ENCODE measurements at regions not wholly inside any gene's neighbourhood (a gene's known extent, or its start where the extent isn't known, plus 50 kb on each side); places are given as distances from the start of the nearest gene placed in this dataset.

DNA sequence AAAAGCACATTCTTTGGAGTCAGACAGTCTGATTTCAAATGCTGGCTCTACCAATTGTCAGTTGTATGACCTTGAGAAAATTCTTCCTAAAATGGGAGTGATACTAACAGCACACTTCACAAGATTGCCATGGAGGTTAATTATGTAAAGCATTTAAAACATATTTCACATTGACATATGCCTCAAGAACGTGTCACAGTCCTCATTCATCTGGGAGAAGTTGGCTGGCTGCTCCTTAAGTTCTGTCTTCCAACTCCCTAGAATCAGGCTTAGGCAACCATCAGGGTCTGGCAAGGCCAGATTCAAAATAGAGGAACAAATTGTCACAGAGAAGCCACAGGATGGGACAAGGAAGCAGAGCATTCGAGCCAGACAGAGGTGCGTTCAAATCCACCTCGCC is 228.0 kb upstream of the RND3 start:
- H2BK5ac ChIP-seq (ENCODE audit: insufficient read length, low read length), result no peak overlapping the region
- no peak overlapping the region for H4K8ac ChIP-seq (replicated peaks; ENCODE audit: insufficient read length, low read depth, low read length)
- no peaks in the 10 kb centered on the region for H3K27me3 ChIP-seq (ENCODE audit: insufficient read depth, low read length)
- no peaks in the 10 kb centered on the region; a peak in 1 of 5 replicates for H3K9me3 Mint-ChIP-seq
- no peaks in the 10 kb centered on the region for H3K4me1 ChIP-seq (ENCODE audit: insufficient read depth, low read length)
- no peak overlapping the region for H3K56ac ChIP-seq (ENCODE audit: insufficient read length, low read depth, low read length)
- H4K91ac ChIP-seq (ENCODE audit: insufficient read length, low read depth, low read length), result no peak overlapping the region
- no peaks in the 10 kb centered on the region for H3K79me2 ChIP-seq (ENCODE audit: insufficient read depth, low read length)
- no peak overlapping the region for H3K14ac ChIP-seq (ENCODE audit: insufficient read depth, low read length)
- DNase-seq, result no peak
- H3K79me1 ChIP-seq (ENCODE audit: insufficient read depth, low read depth, low read length, poor library complexity, severe bottlenecking), result no peaks in the 10 kb centered on the region
- H3K23ac ChIP-seq (ENCODE audit: insufficient read length, low read depth, low read length), result no peak overlapping the region
- no peak overlapping the region for H3K9ac ChIP-seq (ENCODE audit: extremely low read depth, insufficient read length, low read length)
- no peak overlapping the region for H3K18ac ChIP-seq (ENCODE audit: insufficient read length, low read depth, low read length)
- H3K4me1 Mint-ChIP-seq, result peaks cover 9 to 13% of the 10 kb centered on the region in 2 experiments
- no peak overlapping the region for H3K4ac ChIP-seq (ENCODE audit: low read depth, low read length)
- H3T11ph ChIP-seq (ENCODE audit: low read length), result no peak overlapping the region
- no peak overlapping the region for H4K5ac ChIP-seq (ENCODE audit: insufficient read length, low read depth, low read length)
- H4K20me1 ChIP-seq (ENCODE audit: control insufficient read depth, insufficient read depth, insufficient read length), result no peaks in the 10 kb centered on the region
- H3K27me3 Mint-ChIP-seq (ENCODE audit: low read depth), result no peaks in the 10 kb centered on the region
- H2BK120ac ChIP-seq (ENCODE audit: low read depth, low read length, poor library complexity, severe bottlenecking), result no peak overlapping the region
- no CpG with 5 or more reads among the region's 4 CpGs for WGBS (ENCODE audit: extremely low coverage, insufficient read length, low lambda C conversion rate)
- no peak overlapping the region for H2AFZ ChIP-seq (ENCODE audit: low read length)
- H3K23me2 ChIP-seq (ENCODE audit: insufficient read length, low read depth, low read length, poor library complexity, severe bottlenecking), result no peaks in the 10 kb centered on the region
- no peak overlapping the region for H3K27ac Mint-ChIP-seq
- peaks cover 0 to 3% (median 0%) of the 10 kb centered on the region in 3 experiments; a peak in 3 of 7 replicates for H3K36me3 Mint-ChIP-seq (ENCODE audit: insufficient read depth in 1 of 3, low read depth in 3 of 3)
- no peak overlapping the region for H3K27ac ChIP-seq (ENCODE audit: insufficient read length, low read depth, low read length)
- no peak overlapping the region for H2BK15ac ChIP-seq (ENCODE audit: low read depth, low read length)
- no peaks in the 10 kb centered on the region for H3K9me3 ChIP-seq (ENCODE audit: control insufficient read depth, low read depth, low read length)
- no peak overlapping the region for H2AK5ac ChIP-seq (ENCODE audit: insufficient read length, low read length)
- no peak overlapping the region for H2BK20ac ChIP-seq (ENCODE audit: low read depth, low read length, poor library complexity, severe bottlenecking)
- no peak overlapping the region for H2BK12ac ChIP-seq (ENCODE audit: insufficient read length, low read depth, low read length)
- H3K4me3 Mint-ChIP-seq, result no peak overlapping the region
- TF ChIP-seq, protein P1, sequence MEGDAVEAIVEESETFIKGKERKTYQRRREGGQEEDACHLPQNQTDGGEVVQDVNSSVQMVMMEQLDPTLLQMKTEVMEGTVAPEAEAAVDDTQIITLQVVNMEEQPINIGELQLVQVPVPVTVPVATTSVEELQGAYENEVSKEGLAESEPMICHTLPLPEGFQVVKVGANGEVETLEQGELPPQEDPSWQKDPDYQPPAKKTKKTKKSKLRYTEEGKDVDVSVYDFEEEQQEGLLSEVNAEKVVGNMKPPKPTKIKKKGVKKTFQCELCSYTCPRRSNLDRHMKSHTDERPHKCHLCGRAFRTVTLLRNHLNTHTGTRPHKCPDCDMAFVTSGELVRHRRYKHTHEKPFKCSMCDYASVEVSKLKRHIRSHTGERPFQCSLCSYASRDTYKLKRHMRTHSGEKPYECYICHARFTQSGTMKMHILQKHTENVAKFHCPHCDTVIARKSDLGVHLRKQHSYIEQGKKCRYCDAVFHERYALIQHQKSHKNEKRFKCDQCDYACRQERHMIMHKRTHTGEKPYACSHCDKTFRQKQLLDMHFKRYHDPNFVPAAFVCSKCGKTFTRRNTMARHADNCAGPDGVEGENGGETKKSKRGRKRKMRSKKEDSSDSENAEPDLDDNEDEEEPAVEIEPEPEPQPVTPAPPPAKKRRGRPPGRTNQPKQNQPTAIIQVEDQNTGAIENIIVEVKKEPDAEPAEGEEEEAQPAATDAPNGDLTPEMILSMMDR (conservative IDR thresholded peaks at IDR 0.05), result no peak
- no peak overlapping the region for H3K4me2 ChIP-seq (ENCODE audit: insufficient read depth, insufficient read length, low read length)

Measured in H9 (cell line).